Breast epithelium (tissue), 4 donors: ENCODE measurements at regions not wholly inside any gene's neighbourhood (a gene's known extent, or its start where the extent isn't known, plus 50 kb on each side); places are given as distances from the start of the nearest gene placed in this dataset.

ENCODE experiments used
- DNase-seq, 2 donors: peaks; one replicate each; pipeline ENCODE4 v3.0.0-alpha.2; 2019; ENCODE audit warnings: low spot score in 2 of 2
- H3K27ac ChIP-seq, 2 donors: fragments of 200-600 bp; sonication (generic) in 1 of 2; one replicate each; pipeline ENCODE4 v1.5.1; 2016 to 2019; ENCODE audit warnings: mild to moderate bottlenecking in 1 of 2
- H3K27me3 ChIP-seq, 2 donors: fragments of 200-600 bp; sonication (generic) in 1 of 2; one replicate each; pipeline versions ENCODE4 v1.5.1 to v1.6.0; 2017 to 2019; ENCODE audit warnings: control low read depth in 1 of 2, mild to moderate bottlenecking in 1 of 2
- H3K36me3 ChIP-seq: fragments of 200-600 bp; one replicate; pipeline ENCODE4 v1.5.1; 2019
- H3K4me1 ChIP-seq, 2 donors: fragments of 200-600 bp; sonication (generic); one replicate each; pipeline ENCODE4 v1.5.1; 2016 to 2019; ENCODE audit warnings: control low read depth in 1 of 2
- H3K4me3 ChIP-seq, 3 donors: fragments of 200-600 bp; sonication (generic); 1 replicate in 2 of 3; 2 replicates in 1 of 3; pipeline ENCODE4 v1.5.1; 2016 to 2019; ENCODE audit warnings: mild to moderate bottlenecking in 3 of 3, moderate library complexity in 2 of 3
- H3K9me3 ChIP-seq, 2 donors: fragments of 200-600 bp; sonication (generic) in 1 of 2; one replicate each; pipeline ENCODE4 v1.5.1; 2016 to 2019; ENCODE audit warnings: control low read depth in 1 of 2
- POLR2A ChIP-seq: fragments of 450-650 bp; IDR thresholded peaks from one replicate; pipeline ENCODE4 v1.6.1; 2016; ENCODE audit warnings: antibody characterized with exemption, mild to moderate bottlenecking, moderate library complexity
- POLR2AphosphoS5 ChIP-seq, 3 donors: sonication (generic); formaldehyde crosslinking; IDR thresholded peaks; one replicate each; pipeline ENCODE4 v1.6.1; 2017; ENCODE audit warnings: antibody characterized with exemption in 3 of 3
- intact Hi-C: fragments of 100-400 bp; cut with DNase I; formaldehyde crosslinking; loops from one replicate; pipeline ENCODE4 v1.15.1; 2023; ENCODE audit warnings: low total_unique reads
- TF ChIP-seq, protein P1 (sequence below), 3 donors: fragments of 450-650 bp; IDR thresholded peaks; one replicate each; pipeline ENCODE4 v1.5.1; 2016 to 2017; ENCODE audit warnings: antibody characterized with exemption in 3 of 3, mild to moderate bottlenecking in 3 of 3, moderate library complexity in 3 of 3

DNA sequence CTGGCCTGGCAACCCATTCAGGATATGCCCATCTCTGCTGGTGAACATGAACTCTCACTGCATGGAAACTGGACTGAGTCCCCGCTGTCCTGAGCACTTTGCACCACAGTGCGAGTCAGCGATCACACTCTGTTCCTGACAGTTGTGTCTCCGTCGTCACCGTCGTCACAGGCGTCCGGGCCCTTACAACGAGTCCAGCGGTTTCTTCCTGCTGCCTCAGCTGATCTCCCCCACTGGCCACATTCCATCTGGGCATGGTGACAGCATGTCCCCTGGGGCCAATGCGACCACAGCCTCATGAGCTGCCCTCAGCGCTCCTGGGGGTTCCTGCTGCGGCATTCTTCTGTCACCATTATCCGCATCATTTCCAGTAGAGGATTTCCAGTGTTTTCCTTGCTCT is 76.8 kb upstream of the KLF6 start:
- H3K27me3 ChIP-seq: no peaks in the 10 kb centered on the region
- DNase-seq: no peak
- no peaks in the 10 kb centered on the region for H3K36me3 ChIP-seq
- H3K27ac ChIP-seq: peak overlapping the region in 1 of 2 donors; percentile 76
- no peak overlapping the region for H3K4me3 ChIP-seq
- TF ChIP-seq POLR2AphosphoS5 (IDR thresholded peaks at IDR 0.05): no peak
- TF ChIP-seq, protein P1, sequence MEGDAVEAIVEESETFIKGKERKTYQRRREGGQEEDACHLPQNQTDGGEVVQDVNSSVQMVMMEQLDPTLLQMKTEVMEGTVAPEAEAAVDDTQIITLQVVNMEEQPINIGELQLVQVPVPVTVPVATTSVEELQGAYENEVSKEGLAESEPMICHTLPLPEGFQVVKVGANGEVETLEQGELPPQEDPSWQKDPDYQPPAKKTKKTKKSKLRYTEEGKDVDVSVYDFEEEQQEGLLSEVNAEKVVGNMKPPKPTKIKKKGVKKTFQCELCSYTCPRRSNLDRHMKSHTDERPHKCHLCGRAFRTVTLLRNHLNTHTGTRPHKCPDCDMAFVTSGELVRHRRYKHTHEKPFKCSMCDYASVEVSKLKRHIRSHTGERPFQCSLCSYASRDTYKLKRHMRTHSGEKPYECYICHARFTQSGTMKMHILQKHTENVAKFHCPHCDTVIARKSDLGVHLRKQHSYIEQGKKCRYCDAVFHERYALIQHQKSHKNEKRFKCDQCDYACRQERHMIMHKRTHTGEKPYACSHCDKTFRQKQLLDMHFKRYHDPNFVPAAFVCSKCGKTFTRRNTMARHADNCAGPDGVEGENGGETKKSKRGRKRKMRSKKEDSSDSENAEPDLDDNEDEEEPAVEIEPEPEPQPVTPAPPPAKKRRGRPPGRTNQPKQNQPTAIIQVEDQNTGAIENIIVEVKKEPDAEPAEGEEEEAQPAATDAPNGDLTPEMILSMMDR (IDR thresholded peaks at IDR 0.05): no peak
- TF ChIP-seq POLR2A: no peak
- H3K9me3 ChIP-seq: no peaks in the 10 kb centered on the region
- H3K4me1 ChIP-seq: no peaks in the 10 kb centered on the region
- intact Hi-C loops: no loop called here

DNA sequence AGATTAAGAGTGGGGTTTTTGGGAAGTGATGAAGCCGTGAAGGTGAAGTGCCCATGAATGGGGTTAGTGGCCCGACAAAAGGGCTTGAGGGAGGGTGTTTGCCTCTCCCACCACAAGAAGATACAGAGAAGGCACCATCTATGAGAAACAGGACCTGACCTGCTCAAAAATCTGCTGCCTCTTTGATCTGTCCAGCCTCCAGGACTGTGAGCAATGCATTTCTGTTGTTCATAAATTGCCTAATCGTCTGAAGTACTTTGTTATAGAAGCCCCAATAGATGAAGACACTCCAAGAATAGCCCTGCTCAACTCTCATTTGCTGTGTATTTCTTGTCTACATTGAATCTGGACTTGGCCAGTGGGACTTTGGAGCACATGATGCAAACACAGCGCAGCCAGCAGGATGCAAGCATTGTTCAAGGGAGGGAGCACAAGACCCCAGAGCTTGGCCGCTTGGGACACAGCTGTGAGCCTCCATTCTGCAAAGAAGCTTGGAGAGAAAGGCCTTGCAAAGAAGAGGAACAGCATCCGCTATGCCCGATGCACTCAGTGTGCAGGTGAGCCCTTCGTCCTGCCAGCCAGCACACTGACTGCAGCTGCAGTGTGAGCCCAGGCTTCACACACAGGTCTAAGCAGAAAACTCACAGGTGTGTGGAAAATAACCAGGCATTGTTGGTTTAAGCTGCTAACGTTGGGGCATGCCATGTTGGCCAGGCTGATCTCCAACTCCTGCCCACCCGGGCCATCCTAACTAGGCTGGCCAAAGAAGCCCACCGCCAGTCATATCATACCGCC is 73.2 kb upstream of the KLF6 start:
- no peak overlapping the region for H3K27ac ChIP-seq
- no peaks in the 10 kb centered on the region for H3K27me3 ChIP-seq
- H3K4me3 ChIP-seq: no peak overlapping the region
- H3K4me1 ChIP-seq: peaks cover 0 to 2% of the 10 kb centered on the region in 2 donors
- H3K9me3 ChIP-seq: no peaks in the 10 kb centered on the region
- TF ChIP-seq, protein P1 (IDR thresholded peaks at IDR 0.05): no peak
- no peak for TF ChIP-seq POLR2AphosphoS5 (IDR thresholded peaks at IDR 0.05)
- no peak for TF ChIP-seq POLR2A
- H3K36me3 ChIP-seq: no peaks in the 10 kb centered on the region
- DNase-seq: no peak
- intact Hi-C loops: no loop called here

DNA sequence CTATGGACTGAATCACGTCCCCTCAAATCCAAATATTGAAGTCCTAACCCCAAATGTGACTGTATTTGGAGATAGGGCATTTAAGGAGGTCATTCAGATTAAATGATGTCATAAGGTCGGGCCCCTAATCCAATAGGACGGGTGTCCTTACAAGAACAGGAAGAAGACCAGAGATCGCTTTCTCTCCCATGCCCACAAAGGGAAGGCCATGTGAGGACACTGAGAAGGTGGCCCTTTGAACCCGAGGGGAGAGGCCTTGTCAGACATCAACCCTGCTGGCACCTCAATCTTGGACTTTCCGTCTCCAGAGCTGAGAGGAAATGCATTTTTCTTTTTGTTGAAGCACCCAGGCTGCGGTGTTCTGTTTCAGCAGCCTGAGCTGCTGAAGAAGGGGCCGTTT is 72.3 kb upstream of the KLF6 start:
- intact Hi-C loops: no loop called here
- TF ChIP-seq, protein P1 (IDR thresholded peaks at IDR 0.05): no peak
- TF ChIP-seq POLR2A: no peak
- Histone ChIP-seq H3K4me3 (no peak overlapping the region), H3K9me3 (no peaks in the 10 kb centered on the region), H3K27me3 (no peaks in the 10 kb centered on the region), H3K4me1 (peaks cover 0 to 11% of the 10 kb centered on the region in 2 donors), H3K27ac (no peak overlapping the region), H3K36me3 (no peaks in the 10 kb centered on the region)
- no peak for DNase-seq

DNA sequence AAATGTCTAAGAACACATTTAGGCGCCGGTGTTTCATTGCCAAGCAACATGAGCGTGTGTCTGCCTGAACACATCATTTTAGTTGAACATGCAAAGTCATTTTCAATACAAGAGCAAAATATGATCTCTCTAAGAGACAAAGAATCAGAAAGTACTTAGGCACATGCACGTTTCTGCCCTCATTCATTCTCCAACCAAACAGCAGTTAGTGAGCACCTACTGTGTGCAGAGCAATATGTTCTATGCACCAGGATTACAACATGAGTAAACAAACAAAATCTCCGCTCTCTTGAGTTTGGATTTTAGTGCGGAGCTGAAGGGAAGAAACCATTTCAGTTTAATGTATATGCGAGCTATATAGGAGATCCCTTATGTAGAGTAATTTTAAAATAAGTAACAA is 71.6 kb upstream of the KLF6 start:
- no peaks in the 10 kb centered on the region for H3K36me3 ChIP-seq
- intact Hi-C loops: no loop called here
- no peak overlapping the region for H3K27ac ChIP-seq
- peaks cover 0 to 11% of the 10 kb centered on the region in 2 donors for H3K4me1 ChIP-seq
- H3K27me3 ChIP-seq: no peaks in the 10 kb centered on the region
- DNase-seq: no peak
- H3K9me3 ChIP-seq: no peaks in the 10 kb centered on the region
- TF ChIP-seq POLR2A (no peak), POLR2AphosphoS5 (IDR thresholded peaks at IDR 0.05) (no peak)
- TF ChIP-seq, protein P1 (IDR thresholded peaks at IDR 0.05): no peak
- H3K4me3 ChIP-seq: no peak overlapping the region

DNA sequence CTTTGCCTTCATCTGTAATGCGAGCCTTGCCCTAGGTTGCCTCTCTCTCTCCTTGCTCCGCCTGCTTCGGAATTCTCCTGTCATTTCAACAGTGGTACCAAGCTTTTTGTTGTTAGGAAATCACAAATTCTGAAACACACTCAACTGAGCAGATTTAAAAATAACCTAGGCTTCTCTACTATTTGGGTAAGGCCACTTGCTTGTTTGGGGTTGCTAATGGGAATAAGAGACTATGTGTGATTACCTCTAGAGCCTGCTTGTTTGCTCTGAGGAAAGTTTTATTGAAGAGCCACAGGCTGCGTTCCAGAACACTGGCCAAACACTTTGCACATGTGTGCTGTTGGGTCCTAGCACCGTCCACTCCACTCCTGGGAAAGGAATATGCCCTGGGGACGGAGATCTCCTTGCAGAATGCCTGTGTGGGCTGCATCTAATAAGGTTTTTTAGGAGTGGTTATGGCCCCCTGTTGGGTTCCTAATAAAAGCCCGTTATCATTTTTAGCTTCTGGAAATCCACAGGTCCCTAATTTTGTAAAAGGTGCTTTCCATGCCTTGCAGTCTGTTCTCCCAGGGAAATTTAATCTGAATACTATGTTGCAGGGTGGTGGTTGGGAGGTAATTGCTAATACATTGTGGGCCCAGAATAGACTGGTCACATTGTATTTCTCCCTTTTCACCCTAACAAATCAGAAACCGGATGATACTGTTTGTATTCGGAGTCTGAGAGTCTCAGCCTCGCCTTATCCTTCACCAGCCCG is 68.7 kb upstream of the KLF6 start:
- Histone ChIP-seq H3K36me3 (no peaks in the 10 kb centered on the region), H3K4me1 (peaks cover 0 to 11% of the 10 kb centered on the region in 2 donors), H3K9me3 (no peaks in the 10 kb centered on the region), H3K27me3 (no peaks in the 10 kb centered on the region), H3K4me3 (no peak overlapping the region), H3K27ac (peak overlapping the region; percentile 86 to 90)
- intact Hi-C loops: no loop called here
- DNase-seq: peak; percentile 60
- TF ChIP-seq POLR2A (no peak), POLR2AphosphoS5 (IDR thresholded peaks at IDR 0.05) (peak in 1 of 3 donors; percentile 29)
- TF ChIP-seq, protein P1 (IDR thresholded peaks at IDR 0.05): no peak
